Medulla oblongata (tissue), 1 donor: ENCODE measurements at regions not wholly inside any gene's neighbourhood (a gene's known extent, or its start where the extent isn't known, plus 50 kb on each side); places are given as distances from the start of the nearest gene placed in this dataset.

Experiments
- DNase-seq: peaks from one replicate; pipeline ENCODE4 v3.0.0-alpha.2; 2015; ENCODE audit errors: extremely low spot score

DNA sequence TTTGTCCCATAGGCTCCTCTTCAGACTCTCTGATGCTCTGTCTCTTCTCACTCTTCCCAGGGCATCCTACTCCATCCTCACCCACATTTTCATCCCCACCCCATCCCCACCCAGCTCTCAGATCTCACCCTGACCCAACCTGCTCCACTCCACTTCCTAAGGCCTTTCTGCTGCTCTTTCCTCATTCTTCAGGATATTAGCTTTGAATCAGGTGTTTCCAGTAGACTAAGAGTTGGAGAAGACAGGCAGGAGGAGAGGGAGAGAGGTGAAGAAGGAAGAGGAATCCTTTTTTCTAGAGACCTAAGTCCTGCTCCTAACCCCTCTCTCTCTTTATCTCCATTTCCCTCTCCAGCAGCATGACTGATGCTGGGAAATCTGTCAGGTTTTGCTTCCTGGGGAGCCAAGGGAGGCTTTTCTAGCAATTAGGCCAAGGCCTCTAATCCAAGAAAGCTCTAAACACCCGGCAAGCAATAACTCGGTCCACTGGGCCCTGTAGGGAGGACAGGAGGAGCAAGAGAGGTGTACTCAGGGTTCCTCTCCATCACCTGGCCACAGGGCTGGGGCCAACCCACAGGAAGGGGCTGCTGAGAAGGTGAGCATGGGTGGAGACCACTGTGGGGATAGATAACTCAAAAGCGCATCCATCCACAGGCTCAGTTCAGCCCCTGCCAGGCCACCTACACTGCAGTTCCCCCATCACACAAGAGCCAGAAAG lies 133.3 kb downstream of the TMEM132E start:
- DNase-seq = no peak

DNA sequence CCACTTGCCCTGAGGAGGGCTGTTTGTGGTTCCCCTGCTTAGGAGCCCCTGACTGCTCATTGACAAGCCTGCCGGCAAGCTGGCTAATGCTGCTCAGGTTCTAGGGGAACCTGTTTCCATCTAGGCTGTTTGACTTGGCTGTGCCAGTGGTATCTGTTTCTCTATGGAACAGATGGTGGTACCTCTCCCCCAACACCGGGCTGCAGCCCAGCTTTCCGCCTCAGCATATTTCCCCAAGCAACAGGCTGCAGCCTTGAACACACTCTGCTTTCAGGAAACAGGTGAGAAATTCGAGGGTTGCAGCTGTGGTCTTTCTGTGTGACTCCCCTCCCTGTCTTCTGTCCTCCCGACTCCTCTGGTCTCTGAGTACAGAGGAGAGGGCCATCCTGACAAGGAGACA lies 132.3 kb downstream of the TMEM132E start:
- no peak for DNase-seq

DNA sequence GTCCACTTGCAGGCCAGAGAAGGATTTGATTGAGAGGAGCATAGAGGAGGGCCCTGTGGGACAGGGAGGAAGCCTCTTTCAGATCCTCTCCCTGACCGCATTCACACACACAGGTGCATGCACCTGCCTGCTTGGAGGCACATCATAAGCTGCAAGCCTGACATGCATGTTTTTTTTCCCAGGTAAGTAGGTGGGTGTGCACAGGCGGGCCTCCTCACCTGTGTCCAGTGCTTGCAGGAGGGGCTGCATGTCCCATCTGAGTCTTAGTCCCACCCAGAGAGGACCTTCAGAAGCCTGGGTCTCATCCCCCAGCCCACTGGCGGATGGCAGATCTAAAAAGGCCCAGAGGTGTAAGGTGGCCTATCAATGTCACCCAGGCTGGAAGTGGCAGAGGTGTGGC lies 130.8 kb downstream of the TMEM132E start:
- no peak for DNase-seq

- no peak for DNase-seq
Observed at GRCh38 chr17:34709158-34709754, 129.9 kb downstream of the TMEM132E start.

- peak; percentile 21 for DNase-seq
Observed at GRCh38 chr17:34706029-34706428, 126.6 kb downstream of the TMEM132E start.

DNA sequence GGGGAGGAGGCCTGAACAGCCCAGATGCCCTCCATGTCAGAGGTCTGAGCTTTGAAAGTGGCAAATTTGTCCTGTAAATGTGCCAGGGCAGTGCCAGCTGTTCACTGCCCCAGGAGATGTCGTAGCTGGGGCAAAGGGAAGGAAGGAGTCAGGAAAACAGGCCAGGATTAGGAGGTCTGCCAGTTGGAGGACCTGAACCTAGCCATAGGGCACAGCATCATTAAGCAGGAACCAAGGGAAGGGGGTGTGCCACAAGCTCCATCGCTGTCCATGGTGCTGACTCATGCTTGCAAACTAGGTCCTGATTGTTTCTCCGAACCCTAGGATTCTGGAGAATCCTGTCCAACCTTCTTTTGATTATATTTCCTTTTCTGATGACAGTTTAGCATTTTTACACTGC lies 124.2 kb downstream of the TMEM132E start:
- DNase-seq = peak; percentile 46

DNA sequence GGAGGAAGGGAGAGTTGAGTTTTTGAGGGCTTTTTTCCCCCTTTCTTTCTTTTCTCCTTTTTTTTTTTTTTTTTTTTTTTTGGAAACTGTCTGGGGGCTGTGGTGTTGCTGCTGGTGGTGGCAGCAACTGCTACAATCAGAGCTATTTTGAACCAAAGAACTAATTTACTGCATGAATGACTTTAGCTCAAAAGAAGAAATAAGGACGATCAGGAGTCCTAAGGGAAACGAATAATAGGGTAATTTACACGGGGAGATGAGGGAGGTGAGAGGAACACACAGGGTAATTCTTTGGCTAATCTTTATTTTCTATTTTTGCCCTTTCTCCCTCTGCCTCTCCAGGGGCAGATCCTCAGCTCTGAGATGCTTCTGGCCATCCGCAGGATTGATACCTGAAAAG lies 119.8 kb downstream of the TMEM132E start:
- no peak for DNase-seq

GRCh38 chr17:34692920-34693319 lies 113.5 kb downstream of the TMEM132E start:
- DNase-seq = no peak
